Activated T-cell treated with anti-CD3 and anti-CD28 coated beads, Interleukin-2, amount 50 U/mL, for 24 hours (primary cell): ENCODE measurements at regions not wholly inside any gene's neighbourhood (a gene's known extent, or its start where the extent isn't known, plus 50 kb on each side); places are given as distances from the start of the nearest gene placed in this dataset.

Source experiments
- DNase-seq: peaks from one replicate; pipeline ENCODE4 v3.0.0-alpha.2; 2020
- H3K27ac Mint-ChIP-seq: 2 replicates; pipeline ENCODE4 v1.8.0; 2020; ENCODE audit warnings: mild to moderate bottlenecking, mixed read lengths
- H3K27me3 Mint-ChIP-seq: 2 replicates; pipeline ENCODE4 v1.8.0; 2020; ENCODE audit warnings: mixed read lengths
- H3K36me3 Mint-ChIP-seq: 2 replicates; pipeline ENCODE4 v1.8.0; 2020; ENCODE audit warnings: low read depth, mixed read lengths
- H3K4me1 Mint-ChIP-seq: 2 replicates; pipeline ENCODE4 v1.8.0; 2020; ENCODE audit warnings: low read depth, mixed read lengths
- H3K4me3 Mint-ChIP-seq: 2 replicates; pipeline ENCODE4 v1.8.0; 2020; ENCODE audit warnings: mild to moderate bottlenecking, moderate library complexity, mixed read lengths
- H3K9me3 Mint-ChIP-seq: 2 replicates; pipeline ENCODE4 v1.8.0; 2020; ENCODE audit warnings: mixed read lengths

- Mint-ChIP-seq H3K9me3 (no peaks in the 10 kb centered on the region), H3K4me1 (no peaks in the 10 kb centered on the region), H3K4me3 (no peak overlapping the region), H3K27ac (no peak overlapping the region), H3K36me3 (no peaks in the 10 kb centered on the region), H3K27me3 (peaks cover 3% of the 10 kb centered on the region)
- DNase-seq = no peak
Observed at GRCh38 chr3:132205609-132206008, 111.6 kb upstream of the ACP3 start.

- Mint-ChIP-seq H3K27me3 (peaks cover 21% of the 10 kb centered on the region), H3K4me1 (no peaks in the 10 kb centered on the region), H3K9me3 (no peaks in the 10 kb centered on the region), H3K27ac (no peak overlapping the region), H3K36me3 (no peaks in the 10 kb centered on the region), H3K4me3 (no peak overlapping the region)
- DNase-seq = no peak
Observed at GRCh38 chr3:132209855-132210254, 107.4 kb upstream of the ACP3 start.

GRCh38 chr3:132210476-132211346 is 106.5 kb upstream of the ACP3 start:
- peak; percentile 30 for DNase-seq
- no peaks in the 10 kb centered on the region for H3K36me3 Mint-ChIP-seq
- no peaks in the 10 kb centered on the region for H3K9me3 Mint-ChIP-seq
- no peaks in the 10 kb centered on the region for H3K4me1 Mint-ChIP-seq
- no peak overlapping the region for H3K27ac Mint-ChIP-seq
- H3K4me3 Mint-ChIP-seq = no peak overlapping the region
- H3K27me3 Mint-ChIP-seq = peaks cover 21% of the 10 kb centered on the region

- no peaks in the 10 kb centered on the region for H3K9me3 Mint-ChIP-seq
Observed at GRCh38 chr3:132211896-132212295, 105.3 kb upstream of the ACP3 start.

GRCh38 chr3:132218817-132219755 is 98.1 kb upstream of the ACP3 start:
- Mint-ChIP-seq H3K4me3 (no peak overlapping the region), H3K27ac (no peak overlapping the region), H3K27me3 (no peaks in the 10 kb centered on the region), H3K4me1 (no peaks in the 10 kb centered on the region), H3K9me3 (no peaks in the 10 kb centered on the region), H3K36me3 (no peaks in the 10 kb centered on the region)
- DNase-seq = no peak

More at GRCh38 chr3:132211896-132212295, 105.3 kb upstream of the ACP3 start:
- Mint-ChIP-seq H3K4me1 (no peaks in the 10 kb centered on the region), H3K4me3 (no peak overlapping the region), H3K27me3 (peaks cover 21% of the 10 kb centered on the region), H3K36me3 (no peaks in the 10 kb centered on the region), H3K27ac (no peak overlapping the region)
- no peak for DNase-seq

- Mint-ChIP-seq H3K27ac (no peak overlapping the region), H3K36me3 (no peaks in the 10 kb centered on the region), H3K9me3 (no peaks in the 10 kb centered on the region), H3K4me1 (no peaks in the 10 kb centered on the region), H3K27me3 (no peaks in the 10 kb centered on the region), H3K4me3 (no peak overlapping the region)
- DNase-seq = no peak
Observed at GRCh38 chr3:132220986-132221385, 96.2 kb upstream of the ACP3 start.

- no peaks in the 10 kb centered on the region for H3K9me3 Mint-ChIP-seq
- peaks cover 3% of the 10 kb centered on the region for H3K27me3 Mint-ChIP-seq
- no peaks in the 10 kb centered on the region for H3K36me3 Mint-ChIP-seq
- H3K4me3 Mint-ChIP-seq = no peak overlapping the region
- no peaks in the 10 kb centered on the region for H3K4me1 Mint-ChIP-seq
- no peak for DNase-seq
- H3K27ac Mint-ChIP-seq = no peak overlapping the region
Observed at GRCh38 chr3:132222868-132223538, 94.2 kb upstream of the ACP3 start.

GRCh38 chr3:132225664-132226063 is 91.5 kb upstream of the ACP3 start:
- Mint-ChIP-seq H3K4me1 (no peaks in the 10 kb centered on the region), H3K9me3 (no peaks in the 10 kb centered on the region), H3K36me3 (no peaks in the 10 kb centered on the region), H3K27ac (no peak overlapping the region), H3K27me3 (peaks cover 3% of the 10 kb centered on the region), H3K4me3 (no peak overlapping the region)
- DNase-seq = no peak

GRCh38 chr3:132228923-132229322 is 88.3 kb upstream of the ACP3 start:
- Mint-ChIP-seq H3K4me1 (no peaks in the 10 kb centered on the region), H3K27ac (no peak overlapping the region), H3K4me3 (no peak overlapping the region), H3K27me3 (peaks cover 7% of the 10 kb centered on the region), H3K36me3 (no peaks in the 10 kb centered on the region), H3K9me3 (no peaks in the 10 kb centered on the region)
- DNase-seq = no peak

GRCh38 chr3:132229641-132230040 is 87.6 kb upstream of the ACP3 start:
- H3K27ac Mint-ChIP-seq = no peak overlapping the region

GRCh38 chr3:132230156-132231000 is 86.8 kb upstream of the ACP3 start:
- no peaks in the 10 kb centered on the region for H3K4me1 Mint-ChIP-seq
- peaks cover 12% of the 10 kb centered on the region for H3K27me3 Mint-ChIP-seq
- no peak for DNase-seq
- no peak overlapping the region for H3K27ac Mint-ChIP-seq
- H3K36me3 Mint-ChIP-seq = no peaks in the 10 kb centered on the region
- H3K9me3 Mint-ChIP-seq = no peaks in the 10 kb centered on the region
- no peak overlapping the region for H3K4me3 Mint-ChIP-seq

More at GRCh38 chr3:132229641-132230040, 87.6 kb upstream of the ACP3 start:
- H3K4me1 Mint-ChIP-seq = no peaks in the 10 kb centered on the region
- no peaks in the 10 kb centered on the region for H3K9me3 Mint-ChIP-seq
- H3K27me3 Mint-ChIP-seq = peaks cover 10% of the 10 kb centered on the region
- H3K4me3 Mint-ChIP-seq = no peak overlapping the region
- DNase-seq = no peak
- no peaks in the 10 kb centered on the region for H3K36me3 Mint-ChIP-seq

- no peaks in the 10 kb centered on the region for H3K4me1 Mint-ChIP-seq
- H3K27me3 Mint-ChIP-seq = peaks cover 17% of the 10 kb centered on the region
- no peaks in the 10 kb centered on the region for H3K36me3 Mint-ChIP-seq
- no peaks in the 10 kb centered on the region for H3K9me3 Mint-ChIP-seq
- no peak for DNase-seq
- H3K4me3 Mint-ChIP-seq = no peak overlapping the region
- no peak overlapping the region for H3K27ac Mint-ChIP-seq
Observed at GRCh38 chr3:132231633-132232032, 85.6 kb upstream of the ACP3 start.

- peaks cover 15% of the 10 kb centered on the region for H3K27me3 Mint-ChIP-seq
- no peak for DNase-seq
- H3K27ac Mint-ChIP-seq = no peak overlapping the region
- no peaks in the 10 kb centered on the region for H3K4me1 Mint-ChIP-seq
- no peaks in the 10 kb centered on the region for H3K36me3 Mint-ChIP-seq
- H3K4me3 Mint-ChIP-seq = no peak overlapping the region
- no peaks in the 10 kb centered on the region for H3K9me3 Mint-ChIP-seq
Observed at GRCh38 chr3:132232231-132232792, 84.9 kb upstream of the ACP3 start.
